ENCODE measurements at regions not wholly inside any gene's neighbourhood (a gene's known extent, or its start where the extent isn't known, plus 50 kb on each side); places are given as distances from the start of the nearest gene placed in this dataset.

GRCh38 chr3:159936541-159936940 is 52.1 kb upstream of the IL12A start:
- TF ChIP-seq, protein P1, sequence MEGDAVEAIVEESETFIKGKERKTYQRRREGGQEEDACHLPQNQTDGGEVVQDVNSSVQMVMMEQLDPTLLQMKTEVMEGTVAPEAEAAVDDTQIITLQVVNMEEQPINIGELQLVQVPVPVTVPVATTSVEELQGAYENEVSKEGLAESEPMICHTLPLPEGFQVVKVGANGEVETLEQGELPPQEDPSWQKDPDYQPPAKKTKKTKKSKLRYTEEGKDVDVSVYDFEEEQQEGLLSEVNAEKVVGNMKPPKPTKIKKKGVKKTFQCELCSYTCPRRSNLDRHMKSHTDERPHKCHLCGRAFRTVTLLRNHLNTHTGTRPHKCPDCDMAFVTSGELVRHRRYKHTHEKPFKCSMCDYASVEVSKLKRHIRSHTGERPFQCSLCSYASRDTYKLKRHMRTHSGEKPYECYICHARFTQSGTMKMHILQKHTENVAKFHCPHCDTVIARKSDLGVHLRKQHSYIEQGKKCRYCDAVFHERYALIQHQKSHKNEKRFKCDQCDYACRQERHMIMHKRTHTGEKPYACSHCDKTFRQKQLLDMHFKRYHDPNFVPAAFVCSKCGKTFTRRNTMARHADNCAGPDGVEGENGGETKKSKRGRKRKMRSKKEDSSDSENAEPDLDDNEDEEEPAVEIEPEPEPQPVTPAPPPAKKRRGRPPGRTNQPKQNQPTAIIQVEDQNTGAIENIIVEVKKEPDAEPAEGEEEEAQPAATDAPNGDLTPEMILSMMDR (IDR thresholded peaks at IDR 0.05 in 8 of 11, conservative IDR thresholded peaks at IDR 0.05 in 3 of 11): no peak
- no peak for TF ChIP-seq POLR2AphosphoS5 (IDR thresholded peaks at IDR 0.05)

Measured in spleen (tissue), 7 donors.